GM18867 (cell line): ENCODE measurements at regions not wholly inside any gene's neighbourhood (a gene's known extent, or its start where the extent isn't known, plus 50 kb on each side); places are given as distances from the start of the nearest gene placed in this dataset.
"Not testable (repeated sequence)": the region's sequence is repeated elsewhere in the genome, so short reads cannot be mapped to it uniquely, and the experiment has no call there.

Experiments
- ATAC-seq: cut with Tn5 transposase; IDR thresholded peaks from one replicate; pipeline ENCODE4 v1.9.1; 2021; ENCODE audit warnings: mild to moderate bottlenecking, moderate library complexity; ENCODE audit not compliant: unreplicated experiment

DNA sequence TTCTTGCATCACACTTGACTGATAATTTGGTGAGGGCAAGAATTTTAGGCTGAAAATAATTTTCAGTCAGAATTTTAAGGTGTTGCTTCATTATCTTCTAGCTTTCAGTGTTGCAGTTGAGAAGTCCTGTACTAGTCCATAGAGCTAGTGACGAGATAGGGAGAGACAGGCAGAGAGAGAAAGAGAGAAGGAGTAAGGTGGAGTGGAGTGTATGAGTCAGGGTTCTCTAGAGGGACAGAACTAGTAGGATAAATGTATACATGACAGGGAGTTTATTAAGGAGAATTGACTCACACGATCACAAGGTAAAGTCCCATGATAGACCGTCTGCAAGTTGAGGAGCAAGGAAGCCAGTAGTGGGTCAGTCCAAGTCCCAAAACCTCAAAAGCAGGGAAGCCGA, 127.2 kb downstream of the UTP18 start:
- ATAC-seq = no peak

- ATAC-seq = no peak
Observed at GRCh38 chr17:51387986-51388385, 127.6 kb downstream of the UTP18 start.

DNA sequence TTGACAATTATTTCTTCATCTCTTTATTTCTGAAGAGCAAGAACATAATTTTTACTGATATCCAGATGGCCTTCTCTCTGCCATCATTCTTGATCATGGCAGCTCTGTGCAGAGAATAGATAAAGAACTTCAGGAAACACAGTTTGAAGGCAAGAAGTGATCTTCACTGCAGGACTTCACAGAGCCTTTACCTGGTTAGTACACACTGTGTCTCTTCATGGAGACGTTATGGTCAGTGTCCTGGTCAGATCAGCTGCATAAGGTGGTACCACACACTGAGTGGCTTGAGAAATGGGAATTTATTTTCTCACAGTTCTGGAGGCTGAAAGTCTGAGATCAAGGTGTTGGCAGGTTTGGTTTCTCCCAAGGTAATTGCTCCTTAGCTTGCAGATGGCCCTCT, 129.5 kb downstream of the UTP18 start:
- no peak for ATAC-seq

DNA sequence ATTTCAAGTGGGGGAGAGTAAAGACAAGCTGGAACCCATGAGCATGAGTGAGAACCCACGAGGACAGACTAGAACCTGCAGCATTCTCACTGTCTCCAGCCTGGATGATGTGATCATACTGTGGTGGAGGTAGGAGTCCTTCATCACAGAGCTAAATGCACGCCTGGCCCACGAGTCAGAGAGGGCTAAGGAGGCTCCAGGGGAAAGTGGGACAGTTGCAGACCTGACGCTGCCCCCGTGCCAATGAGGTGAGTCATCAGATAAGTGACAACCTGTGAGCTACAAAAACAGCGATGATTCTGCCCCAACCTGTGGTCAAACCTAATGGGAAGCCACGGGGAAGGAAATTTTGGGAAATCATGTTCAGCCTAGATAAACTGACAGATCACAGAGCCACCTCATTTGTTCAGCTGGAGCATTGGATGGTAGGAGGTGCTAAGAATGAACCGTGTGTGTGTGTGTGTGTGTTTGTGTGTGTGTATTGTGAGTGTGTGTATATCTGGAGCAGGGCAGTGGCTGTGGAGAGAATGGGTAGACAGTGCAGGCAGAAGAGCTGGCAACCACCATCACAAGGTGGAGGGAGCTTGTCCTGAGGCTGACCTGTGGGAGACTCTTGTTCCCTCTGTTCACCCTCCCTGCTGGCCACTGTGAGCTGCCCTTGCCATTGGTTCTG, 131.8 kb downstream of the UTP18 start:
- ATAC-seq = no peak

DNA sequence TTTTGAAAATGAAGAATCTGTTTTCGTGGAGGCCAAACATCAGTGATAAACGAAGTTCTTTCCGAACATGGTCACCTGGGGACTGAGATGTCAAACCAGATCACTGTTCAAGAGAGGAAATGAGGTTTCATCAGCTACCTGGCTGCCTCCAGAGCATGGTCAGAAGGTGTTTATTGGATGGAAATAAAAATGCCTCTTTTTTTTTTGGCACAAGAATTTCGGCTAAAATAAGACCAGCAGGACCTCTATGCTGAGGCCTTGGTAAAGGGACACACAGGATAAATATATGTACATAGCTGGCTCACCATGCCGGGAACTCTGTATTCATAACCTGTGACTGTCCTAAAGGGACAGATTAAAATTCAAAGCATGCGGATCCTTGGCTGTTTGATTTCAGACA, 135.3 kb downstream of the UTP18 start:
- no peak for ATAC-seq

- no peak for ATAC-seq
Observed at GRCh38 chr17:51397361-51398127, 137.2 kb downstream of the UTP18 start.

GRCh38 chr17:51398128-51398525, 137.8 kb downstream of the UTP18 start:
- ATAC-seq = no peak

- ATAC-seq = no peak
Observed at GRCh38 chr17:51398687-51399086, 138.3 kb downstream of the UTP18 start.

DNA sequence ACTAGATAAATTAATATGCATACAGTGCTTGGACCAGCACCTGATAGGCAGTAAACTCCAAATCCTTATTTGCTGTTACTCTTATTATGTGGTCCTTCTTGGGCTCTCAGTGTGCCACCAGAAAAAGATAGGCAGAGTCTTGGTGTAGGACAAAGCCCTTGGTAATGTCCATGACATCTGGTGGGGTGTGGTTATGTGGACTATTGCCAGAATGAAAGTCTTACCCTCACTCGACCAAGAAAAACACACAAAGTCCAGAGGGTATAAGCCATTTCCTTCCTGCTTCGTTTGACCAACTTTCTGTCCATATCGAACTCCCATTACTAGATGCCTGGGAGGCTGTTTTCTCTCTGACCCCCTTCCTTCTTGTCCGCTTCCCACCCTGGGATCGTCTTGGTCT, 140.9 kb downstream of the UTP18 start:
- ATAC-seq = no peak

- ATAC-seq = no peak
Observed at GRCh38 chr17:51402899-51403298, 142.6 kb downstream of the UTP18 start.

DNA sequence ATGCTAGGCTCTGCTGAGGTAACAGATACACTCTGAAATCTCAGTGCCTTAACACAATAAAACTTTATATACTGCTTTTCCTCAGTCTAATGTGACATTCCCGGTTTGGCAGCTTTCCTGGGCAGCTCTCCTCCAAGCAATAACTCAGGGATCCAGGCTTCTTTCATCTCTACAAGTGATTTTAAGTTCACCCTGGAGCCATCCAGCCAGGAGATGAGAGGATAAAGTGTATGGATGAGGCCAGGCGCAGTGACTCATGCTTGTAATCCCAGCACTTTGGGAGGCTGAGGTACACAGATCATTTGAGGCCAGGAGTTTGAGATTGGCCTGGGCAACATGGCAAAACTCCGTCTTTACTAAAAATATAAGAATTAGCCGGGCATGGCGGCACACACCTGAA, 147.2 kb downstream of the UTP18 start:
- no peak for ATAC-seq

DNA sequence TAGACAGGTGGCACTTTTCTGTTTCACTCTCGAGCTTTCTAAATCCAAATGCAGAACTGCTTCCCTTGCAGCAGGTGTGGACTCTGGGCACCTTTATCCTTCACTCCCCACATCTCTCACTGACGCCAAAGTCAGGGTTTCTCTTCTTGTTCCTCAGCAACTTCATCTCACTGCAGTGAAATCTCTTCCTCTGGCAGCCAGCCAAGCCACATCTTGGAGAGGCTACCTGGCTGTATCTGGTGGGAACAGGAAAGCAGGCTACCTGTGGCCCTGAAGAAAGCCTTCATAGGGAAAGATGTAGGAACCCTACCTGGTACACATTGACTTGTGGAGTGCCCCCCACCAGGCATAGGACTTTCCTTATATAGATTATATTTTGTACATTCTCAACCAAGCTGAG, 159.1 kb downstream of the UTP18 start:
- ATAC-seq = no peak

DNA sequence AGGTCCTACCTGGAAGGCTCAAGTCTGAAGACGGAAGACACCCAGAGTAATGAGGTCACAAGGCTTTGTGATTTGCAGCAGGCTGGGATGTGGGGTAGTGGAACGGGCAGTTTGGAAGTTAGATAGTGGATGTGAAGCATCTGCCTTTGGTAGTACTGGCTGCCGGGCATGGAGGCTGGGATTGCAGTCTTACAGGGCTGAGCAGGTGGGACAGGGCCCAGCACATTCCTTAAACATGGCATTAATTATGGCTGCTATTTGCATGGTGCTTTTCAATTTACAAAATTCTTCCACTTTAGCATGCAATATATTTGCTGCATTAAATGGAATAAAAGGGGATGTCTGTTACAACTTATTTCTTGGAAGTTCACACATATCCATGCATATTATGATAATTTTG, 161.2 kb downstream of the UTP18 start:
- ATAC-seq = no peak

DNA sequence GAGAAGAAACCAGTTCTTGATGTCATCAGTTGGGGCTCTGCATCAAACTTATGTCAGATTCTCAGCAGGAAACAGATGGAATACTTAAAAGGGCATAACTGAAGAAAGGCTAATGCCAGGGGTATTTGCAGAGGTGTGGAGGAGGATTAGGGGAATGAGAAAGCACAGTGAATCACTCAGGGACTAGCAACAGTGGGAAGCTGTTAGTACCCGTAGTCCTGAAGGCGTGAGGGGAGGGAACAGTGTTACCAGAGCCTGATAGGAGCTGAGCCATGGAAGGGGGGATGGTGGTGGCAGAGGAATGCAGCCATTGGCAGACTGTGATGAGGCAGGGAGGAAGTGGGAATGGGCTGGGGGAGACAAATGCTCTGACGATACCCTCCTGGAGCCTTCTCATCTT, 162.3 kb downstream of the UTP18 start:
- no peak for ATAC-seq

DNA sequence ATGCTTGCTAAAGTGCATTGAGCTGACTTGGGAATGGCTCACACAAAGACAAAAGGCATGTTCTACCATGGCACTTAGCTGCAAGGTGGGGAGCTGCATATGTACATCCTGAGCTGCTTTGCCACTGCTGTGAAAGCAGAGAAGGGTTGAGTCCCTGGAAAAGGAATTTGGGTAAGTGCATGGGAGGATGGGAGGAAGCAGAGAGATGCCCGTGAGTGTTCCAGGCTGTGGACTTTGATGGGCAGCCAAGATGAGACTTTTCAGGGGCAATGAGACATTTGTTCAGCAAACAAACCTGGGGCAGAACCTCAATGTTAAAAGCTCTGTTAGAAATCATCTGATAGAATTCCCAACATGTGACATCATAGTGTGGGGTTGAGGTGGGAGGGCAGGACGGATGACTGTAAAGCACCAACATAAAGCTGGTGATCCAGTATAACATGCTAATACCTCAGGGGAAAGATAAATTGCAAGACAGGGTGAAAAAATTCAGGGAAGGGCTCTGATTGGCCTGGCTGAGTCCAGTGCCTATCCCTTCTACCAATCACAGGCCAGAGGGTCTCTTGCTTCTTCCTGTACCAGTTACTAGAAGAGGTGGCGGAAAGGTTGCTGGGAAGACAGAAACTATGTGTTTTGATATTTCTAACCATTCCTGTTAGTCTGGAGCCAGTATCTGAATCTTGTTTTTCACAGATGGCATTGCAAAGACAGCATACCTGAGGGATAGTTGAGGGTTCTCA, 163.2 kb downstream of the UTP18 start:
- no peak for ATAC-seq

DNA sequence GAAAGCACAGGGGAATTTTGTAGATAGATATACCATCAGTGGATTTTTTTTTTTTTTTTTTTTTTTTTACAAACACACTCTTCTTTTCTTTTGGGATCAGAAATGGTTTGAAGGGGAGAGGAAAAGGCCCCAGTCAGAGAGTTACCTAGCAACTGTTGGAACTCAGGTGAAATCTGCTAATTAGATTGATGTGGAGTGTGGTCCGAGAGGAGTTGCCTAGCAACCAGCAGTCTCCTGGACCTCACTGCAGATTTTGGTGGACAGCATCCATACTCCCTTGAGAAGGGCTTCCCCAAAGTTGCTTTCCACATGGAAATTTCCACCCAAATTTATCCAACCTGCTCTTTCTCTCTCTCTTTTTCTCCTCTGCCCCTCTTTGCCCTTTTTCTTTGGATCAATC, 165.4 kb downstream of the UTP18 start:
- ATAC-seq = no peak

DNA sequence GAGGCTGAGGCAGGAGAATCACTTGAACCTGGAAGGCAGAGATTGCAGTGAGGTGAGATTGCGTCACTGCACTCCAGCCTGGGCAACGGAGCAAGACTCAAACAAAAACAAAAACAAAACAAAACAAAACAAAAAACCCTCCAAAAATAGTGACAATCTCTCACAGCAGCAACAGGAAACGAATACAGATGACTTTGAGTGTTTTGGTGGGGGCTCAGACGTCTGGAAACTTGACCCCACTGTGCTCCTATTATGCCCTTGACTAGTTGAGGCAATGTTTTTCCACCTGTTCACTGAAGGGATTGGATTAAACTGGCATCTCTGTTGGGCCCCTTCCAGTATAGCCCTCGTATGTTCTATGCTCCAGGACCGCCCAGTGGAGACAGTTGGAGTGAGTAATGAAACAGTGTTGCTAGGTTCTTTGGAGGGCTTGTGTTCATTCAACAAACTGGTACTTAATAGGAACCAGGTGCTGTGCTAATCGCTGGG, 167.0 kb downstream of the UTP18 start:
- ATAC-seq = peak; percentile 27

- peak; percentile 65 for ATAC-seq
Observed at GRCh38 chr17:51427856-51428255, 167.5 kb downstream of the UTP18 start.

- ATAC-seq = no peak
Observed at GRCh38 chr17:51428668-51429495, 168.5 kb downstream of the UTP18 start.

DNA sequence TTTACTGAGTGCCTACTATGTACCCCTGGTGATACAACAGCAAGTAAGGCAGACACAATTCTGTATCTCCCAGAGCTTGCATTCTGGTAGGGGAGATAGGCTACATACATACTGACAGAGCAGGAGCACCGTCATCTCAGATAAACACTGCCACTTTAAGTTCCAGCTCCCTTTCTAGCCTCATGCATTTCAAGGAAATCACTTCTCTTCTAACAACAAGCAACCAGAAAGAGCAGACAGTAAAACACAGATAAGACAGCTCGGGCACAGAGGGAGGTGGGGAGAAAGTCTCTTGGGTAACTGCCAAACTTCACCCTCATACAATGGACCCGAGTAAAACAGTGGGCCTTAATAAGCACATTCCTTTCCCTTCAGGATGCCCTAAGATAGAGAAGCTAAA, 169.6 kb downstream of the UTP18 start:
- ATAC-seq = not testable (repeated sequence)

DNA sequence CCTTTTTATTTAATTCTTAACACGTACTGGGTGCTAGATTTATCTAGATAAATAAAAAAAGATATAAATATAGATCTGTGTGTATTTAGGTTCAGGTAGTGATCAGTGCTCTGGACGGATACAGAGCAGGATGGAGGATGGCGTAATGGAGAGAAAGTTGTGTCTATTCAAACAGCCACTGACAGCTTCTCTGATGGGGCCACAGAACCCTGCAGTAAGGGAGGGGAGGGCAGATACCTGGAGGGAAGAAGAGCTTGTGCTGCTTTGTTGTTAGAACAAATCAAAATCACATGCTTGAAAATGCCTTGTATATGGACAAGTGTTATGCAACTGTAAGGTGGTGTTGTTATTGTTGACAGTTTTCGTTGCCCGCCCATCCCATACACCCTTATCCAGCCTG, 170.2 kb downstream of the UTP18 start:
- ATAC-seq = no peak
